Activated naive CD8-positive, alpha-beta T cell treated with anti-CD3 and anti-CD28 coated beads, Interleukin-2, amount 50 U/mL, for 24 hours (primary cell): ENCODE measurements at regions not wholly inside any gene's neighbourhood (a gene's known extent, or its start where the extent isn't known, plus 50 kb on each side); places are given as distances from the start of the nearest gene placed in this dataset.

Experiments
- ATAC-seq: fragments of 150-1000 bp; cut with Tn5 transposase; one replicate; pipeline ENCODE4 v1.10.0; 2021
- DNase-seq: peaks from one replicate; pipeline ENCODE4 v3.0.0; 2021
- H3K27ac Mint-ChIP-seq: one replicate; pipeline ENCODE4 v1.8.0; 2021; ENCODE audit warnings: mild to moderate bottlenecking, mixed read lengths
- H3K27me3 Mint-ChIP-seq: one replicate; pipeline ENCODE4 v1.8.0; 2021; ENCODE audit warnings: mixed read lengths
- H3K36me3 Mint-ChIP-seq: one replicate; pipeline ENCODE4 v1.8.0; 2021; ENCODE audit warnings: low read depth, mixed read lengths
- H3K4me1 Mint-ChIP-seq: one replicate; pipeline ENCODE4 v1.8.0; 2021; ENCODE audit warnings: mixed read lengths
- H3K4me3 Mint-ChIP-seq: one replicate; pipeline ENCODE4 v1.8.0; 2021; ENCODE audit warnings: mild to moderate bottlenecking, moderate library complexity, mixed read lengths
- H3K9me3 Mint-ChIP-seq: one replicate; pipeline ENCODE4 v1.8.0; 2021; ENCODE audit warnings: mixed read lengths

DNA sequence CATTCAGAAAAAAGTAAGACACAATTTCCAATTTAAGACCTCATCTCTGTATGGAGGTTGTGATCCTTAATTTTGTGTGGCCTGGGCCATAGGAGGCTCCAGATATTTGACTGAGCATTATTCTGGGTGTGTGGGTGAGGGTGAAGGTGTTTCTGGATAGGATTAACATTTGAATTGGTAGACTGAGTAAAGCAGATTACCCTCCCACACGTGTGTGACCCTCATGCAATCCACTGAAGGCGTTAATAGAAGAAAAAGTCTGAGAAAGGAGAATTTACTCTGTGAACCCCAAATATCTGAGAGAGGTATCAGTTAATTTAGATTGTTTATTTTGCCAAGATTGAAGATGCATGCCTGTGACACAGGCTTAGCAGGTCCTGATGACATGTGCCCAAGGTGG, 328.0 kb upstream of the POT1 start:
- H3K27ac Mint-ChIP-seq = no peak overlapping the region
- no peaks in the 10 kb centered on the region for H3K36me3 Mint-ChIP-seq
- H3K27me3 Mint-ChIP-seq = no peaks in the 10 kb centered on the region
- no peak for ATAC-seq
- H3K4me3 Mint-ChIP-seq = no peak overlapping the region
- no peak for DNase-seq
- H3K9me3 Mint-ChIP-seq = peaks cover 9% of the 10 kb centered on the region
- no peaks in the 10 kb centered on the region for H3K4me1 Mint-ChIP-seq

DNA sequence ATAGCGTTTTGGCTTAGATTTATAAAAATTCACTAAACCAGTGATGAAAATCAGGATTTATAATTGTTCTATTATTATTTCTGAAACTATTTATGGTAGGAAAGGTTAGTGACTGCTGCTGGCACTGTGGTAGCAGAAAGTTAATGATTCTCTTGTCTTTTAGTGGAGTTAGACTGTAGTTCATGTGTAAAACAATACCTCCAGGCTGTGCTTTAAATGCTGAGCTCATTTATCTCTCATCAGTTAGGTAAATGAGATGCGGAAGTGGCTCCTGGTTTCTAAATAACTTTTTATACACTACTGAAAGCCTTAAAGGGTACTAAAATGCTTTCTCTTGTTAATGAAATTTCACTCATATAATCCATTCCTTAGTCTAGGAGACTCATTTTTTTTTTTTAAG, 326.8 kb upstream of the POT1 start:
- Mint-ChIP-seq H3K9me3 (peaks cover 14% of the 10 kb centered on the region), H3K27me3 (no peaks in the 10 kb centered on the region), H3K4me3 (no peak overlapping the region), H3K4me1 (no peaks in the 10 kb centered on the region), H3K27ac (no peak overlapping the region), H3K36me3 (no peaks in the 10 kb centered on the region)
- no peak for ATAC-seq
- DNase-seq = no peak

DNA sequence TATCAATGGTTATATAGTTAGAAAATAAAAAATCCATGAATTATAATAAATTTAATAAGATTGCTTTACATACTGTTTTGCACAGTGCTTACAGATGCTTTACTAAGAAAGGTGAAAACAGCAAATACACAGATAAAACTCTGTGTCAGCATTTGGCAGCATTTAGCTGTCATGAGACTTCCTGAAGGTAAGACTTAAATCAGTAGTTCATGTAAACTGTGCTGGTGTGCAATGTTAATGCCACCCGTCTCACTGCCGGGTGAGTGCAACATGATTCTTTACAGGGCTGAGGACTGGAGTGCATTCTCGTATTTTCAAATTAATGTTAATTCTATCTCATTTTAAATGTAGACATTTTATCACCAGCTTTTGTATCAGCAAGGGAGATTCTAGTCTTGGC, 326.2 kb upstream of the POT1 start:
- Mint-ChIP-seq H3K27me3 (no peaks in the 10 kb centered on the region), H3K9me3 (peaks cover 13% of the 10 kb centered on the region), H3K4me1 (no peaks in the 10 kb centered on the region), H3K36me3 (no peaks in the 10 kb centered on the region), H3K27ac (no peak overlapping the region), H3K4me3 (no peak overlapping the region)
- ATAC-seq = no peak
- no peak for DNase-seq

DNA sequence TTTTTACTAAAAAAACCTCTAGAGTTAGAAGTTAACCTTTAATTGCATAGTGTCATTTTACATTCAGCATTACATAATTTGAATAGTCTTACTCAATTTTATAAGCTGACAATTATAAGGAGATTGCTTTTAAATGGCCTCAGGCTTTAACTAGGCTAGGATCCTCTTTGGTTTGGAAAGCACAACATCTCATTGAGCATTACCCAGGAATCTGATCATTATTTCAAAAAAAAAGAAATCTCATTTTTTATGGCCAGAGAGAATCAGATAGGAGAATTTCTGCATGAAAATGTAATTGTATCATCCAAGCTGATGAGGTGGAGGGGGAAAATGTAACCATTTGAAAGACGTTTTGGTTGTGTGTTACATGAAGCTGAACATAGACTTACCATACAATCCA, 324.9 kb upstream of the POT1 start:
- no peaks in the 10 kb centered on the region for H3K27me3 Mint-ChIP-seq
- DNase-seq = no peak
- peaks cover 16% of the 10 kb centered on the region for H3K9me3 Mint-ChIP-seq
- no peak overlapping the region for H3K27ac Mint-ChIP-seq
- H3K4me3 Mint-ChIP-seq = no peak overlapping the region
- no peaks in the 10 kb centered on the region for H3K4me1 Mint-ChIP-seq
- no peaks in the 10 kb centered on the region for H3K36me3 Mint-ChIP-seq
- no peak for ATAC-seq

DNA sequence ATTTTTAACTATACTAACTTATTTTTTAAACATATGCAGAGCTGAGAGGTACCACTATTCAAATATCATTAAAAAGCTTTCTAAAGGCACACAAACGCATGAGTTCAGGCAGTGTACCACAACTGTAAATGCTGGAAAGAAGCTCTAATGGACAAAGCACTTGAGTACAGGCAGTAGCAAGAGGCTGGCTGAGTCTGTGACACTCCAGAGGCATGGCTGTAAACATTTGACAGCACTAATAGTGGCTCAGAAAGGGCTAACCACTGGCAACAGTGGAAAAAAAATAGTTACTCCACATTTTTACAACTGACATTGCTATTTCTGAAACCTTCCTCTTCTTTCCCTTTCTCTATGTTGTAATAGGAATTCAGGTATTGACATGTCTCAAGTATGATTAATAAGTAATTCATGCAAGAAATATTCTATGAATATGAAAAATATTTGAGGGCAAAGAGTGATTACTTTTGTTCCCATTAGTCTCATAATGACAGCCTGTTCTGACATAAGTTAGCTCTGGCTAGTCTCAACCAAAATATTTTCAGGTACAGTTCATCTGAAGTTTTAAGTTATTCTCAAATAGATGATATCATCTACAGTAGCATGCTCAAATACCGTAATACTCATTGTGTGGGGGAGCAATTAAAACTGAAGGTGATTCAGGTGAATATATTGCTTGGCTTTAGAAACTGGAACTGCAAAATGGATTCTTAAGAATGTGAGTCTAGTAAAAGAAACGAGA, 324.0 kb upstream of the POT1 start:
- Mint-ChIP-seq H3K4me1 (no peaks in the 10 kb centered on the region), H3K9me3 (peaks cover 11% of the 10 kb centered on the region), H3K4me3 (no peak overlapping the region), H3K36me3 (no peaks in the 10 kb centered on the region), H3K27ac (no peak overlapping the region), H3K27me3 (no peaks in the 10 kb centered on the region)
- ATAC-seq (no peak), DNase-seq (no peak)

DNA sequence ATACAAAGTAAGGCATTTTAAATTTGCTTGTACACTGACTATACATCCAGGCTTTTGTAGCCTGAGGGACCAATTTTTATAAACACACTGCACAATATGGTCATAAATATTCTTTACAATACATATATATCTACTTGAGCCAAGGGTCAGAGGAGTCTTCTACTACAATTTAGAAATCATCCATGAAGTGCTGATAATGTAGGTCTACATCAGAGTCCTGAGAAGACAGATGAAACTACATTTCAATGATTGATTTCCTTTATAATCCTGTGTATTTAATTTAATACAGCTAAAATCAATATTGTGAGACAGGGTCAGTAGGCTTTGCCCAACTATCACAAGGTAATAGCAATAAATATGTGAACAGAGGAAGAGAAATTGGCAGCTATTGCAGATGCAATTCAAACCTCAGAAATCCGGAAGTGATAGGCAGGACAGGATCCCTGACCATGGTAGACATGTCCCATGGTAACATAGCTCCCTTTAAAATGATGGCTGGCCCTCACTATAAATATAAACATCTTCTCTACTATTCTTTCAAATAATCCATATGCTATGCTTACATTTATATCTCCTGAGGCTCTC, 318.0 kb upstream of the POT1 start:
- Mint-ChIP-seq H3K27ac (no peak overlapping the region), H3K9me3 (peaks cover 11% of the 10 kb centered on the region), H3K4me1 (no peaks in the 10 kb centered on the region), H3K4me3 (no peak overlapping the region), H3K27me3 (no peaks in the 10 kb centered on the region), H3K36me3 (no peaks in the 10 kb centered on the region)
- DNase-seq (no peak), ATAC-seq (no peak)

DNA sequence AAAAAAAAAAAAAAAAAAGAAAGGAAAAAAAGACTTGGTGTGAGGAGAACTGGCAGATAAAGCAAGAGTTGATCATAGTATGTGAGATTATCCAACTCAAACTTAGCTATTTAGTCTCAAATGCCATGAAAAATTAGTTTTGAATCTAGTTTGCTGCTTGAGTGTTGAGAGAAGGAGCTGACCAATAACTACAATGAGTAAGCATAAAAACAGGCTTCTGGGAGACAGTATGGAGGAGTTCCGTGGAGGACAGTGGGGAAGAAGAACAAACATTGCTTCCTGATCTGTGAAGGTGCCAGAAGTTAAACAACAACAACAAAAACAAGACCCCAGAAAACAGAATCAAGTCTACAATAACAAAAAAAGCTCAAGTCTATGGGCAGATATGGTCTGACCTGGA, 317.1 kb upstream of the POT1 start:
- Mint-ChIP-seq H3K9me3 (peaks cover 3% of the 10 kb centered on the region), H3K36me3 (no peaks in the 10 kb centered on the region), H3K27me3 (no peaks in the 10 kb centered on the region), H3K4me3 (no peak overlapping the region), H3K27ac (no peak overlapping the region), H3K4me1 (no peaks in the 10 kb centered on the region)
- no peak for DNase-seq
- no peak for ATAC-seq

DNA sequence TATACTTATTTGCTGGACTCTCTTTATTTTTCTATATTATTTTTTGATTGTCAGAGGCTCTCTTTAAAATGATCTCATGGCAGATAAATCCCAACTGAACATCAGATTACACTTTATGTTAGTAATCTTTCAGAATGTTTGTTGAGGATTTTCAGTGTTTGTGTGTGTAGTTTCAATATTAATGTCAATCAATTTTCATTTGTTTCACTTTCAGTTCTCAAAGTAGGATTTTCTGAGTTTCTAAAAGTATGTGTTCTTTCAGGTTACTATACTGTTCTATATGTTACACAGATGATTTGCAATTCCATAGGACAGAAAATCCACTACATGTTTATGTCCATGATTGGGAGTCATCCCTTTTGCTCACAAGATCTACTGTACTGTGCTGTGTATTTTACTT, 311.9 kb upstream of the POT1 start:
- Mint-ChIP-seq H3K27ac (no peak overlapping the region), H3K4me3 (no peak overlapping the region), H3K9me3 (no peaks in the 10 kb centered on the region), H3K4me1 (no peaks in the 10 kb centered on the region), H3K36me3 (no peaks in the 10 kb centered on the region), H3K27me3 (no peaks in the 10 kb centered on the region)
- DNase-seq (no peak), ATAC-seq (no peak)

DNA sequence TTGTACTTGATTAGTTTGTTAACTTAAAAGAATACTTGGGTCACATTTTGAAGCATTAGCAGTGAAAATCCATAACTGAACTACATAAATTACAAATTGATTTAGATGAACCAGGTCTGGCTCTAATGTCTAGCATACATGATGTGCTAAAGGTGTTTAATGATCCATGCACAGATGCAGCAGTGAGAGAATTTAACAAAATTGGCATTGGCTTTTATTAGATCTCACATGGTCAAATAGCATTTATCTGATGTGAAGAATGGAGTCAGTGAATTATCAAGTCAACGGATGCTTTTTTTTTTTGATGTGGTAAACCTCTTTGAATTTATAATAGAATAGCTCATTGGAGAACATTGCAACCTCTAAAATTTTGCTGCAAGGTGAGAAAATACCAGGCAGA, 293.0 kb upstream of the POT1 start:
- H3K36me3 Mint-ChIP-seq = no peaks in the 10 kb centered on the region
- H3K27me3 Mint-ChIP-seq = no peaks in the 10 kb centered on the region
- DNase-seq = no peak
- no peak overlapping the region for H3K4me3 Mint-ChIP-seq
- no peaks in the 10 kb centered on the region for H3K4me1 Mint-ChIP-seq
- H3K27ac Mint-ChIP-seq = no peak overlapping the region
- no peak for ATAC-seq
- H3K9me3 Mint-ChIP-seq = peaks cover 10% of the 10 kb centered on the region

DNA sequence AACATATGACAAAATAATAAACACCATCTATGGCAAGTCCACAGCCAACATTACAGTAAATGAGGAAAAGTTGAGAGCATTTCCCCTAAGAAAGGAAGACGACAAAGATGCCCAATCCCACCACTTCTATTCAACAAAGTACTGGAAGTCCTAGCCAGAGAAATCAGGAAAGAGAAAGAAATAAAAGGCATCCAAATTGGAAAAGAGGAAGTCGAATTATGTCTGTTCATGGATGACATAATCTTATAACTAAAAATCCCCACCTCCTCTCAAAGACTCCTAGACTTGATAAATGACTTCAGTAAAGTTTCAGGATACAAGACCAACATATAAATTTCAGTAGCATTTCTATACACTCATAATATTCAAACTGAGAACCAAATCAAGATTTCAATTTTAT, 288.5 kb upstream of the POT1 start:
- Mint-ChIP-seq H3K27ac (no peak overlapping the region), H3K36me3 (no peaks in the 10 kb centered on the region), H3K9me3 (peaks cover 13% of the 10 kb centered on the region), H3K4me3 (no peak overlapping the region), H3K27me3 (no peaks in the 10 kb centered on the region), H3K4me1 (no peaks in the 10 kb centered on the region)
- DNase-seq (no peak), ATAC-seq (no peak)

DNA sequence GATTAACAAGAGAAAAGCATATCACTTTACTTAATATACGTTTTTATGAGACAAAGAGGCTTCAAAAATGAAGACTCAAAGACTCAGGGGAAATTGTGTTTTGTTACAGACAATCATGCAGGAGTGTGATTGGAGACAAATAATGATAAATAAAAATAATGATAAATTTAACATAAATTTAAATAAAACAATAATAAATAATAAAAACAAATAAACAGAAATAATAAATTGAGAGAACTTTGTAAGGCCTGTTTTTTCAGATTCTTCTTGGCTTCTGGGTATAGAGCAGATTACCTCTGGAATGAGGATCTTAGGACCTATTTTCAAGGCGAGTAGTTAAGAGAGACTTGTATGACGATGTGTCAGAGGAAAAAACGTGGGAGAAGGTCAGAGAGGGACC, 271.4 kb upstream of the POT1 start:
- no peaks in the 10 kb centered on the region for H3K36me3 Mint-ChIP-seq
- H3K27ac Mint-ChIP-seq = no peak overlapping the region
- H3K4me1 Mint-ChIP-seq = no peaks in the 10 kb centered on the region
- H3K4me3 Mint-ChIP-seq = no peak overlapping the region
- no peaks in the 10 kb centered on the region for H3K27me3 Mint-ChIP-seq
- no peaks in the 10 kb centered on the region for H3K9me3 Mint-ChIP-seq
- no peak for ATAC-seq
- no peak for DNase-seq

DNA sequence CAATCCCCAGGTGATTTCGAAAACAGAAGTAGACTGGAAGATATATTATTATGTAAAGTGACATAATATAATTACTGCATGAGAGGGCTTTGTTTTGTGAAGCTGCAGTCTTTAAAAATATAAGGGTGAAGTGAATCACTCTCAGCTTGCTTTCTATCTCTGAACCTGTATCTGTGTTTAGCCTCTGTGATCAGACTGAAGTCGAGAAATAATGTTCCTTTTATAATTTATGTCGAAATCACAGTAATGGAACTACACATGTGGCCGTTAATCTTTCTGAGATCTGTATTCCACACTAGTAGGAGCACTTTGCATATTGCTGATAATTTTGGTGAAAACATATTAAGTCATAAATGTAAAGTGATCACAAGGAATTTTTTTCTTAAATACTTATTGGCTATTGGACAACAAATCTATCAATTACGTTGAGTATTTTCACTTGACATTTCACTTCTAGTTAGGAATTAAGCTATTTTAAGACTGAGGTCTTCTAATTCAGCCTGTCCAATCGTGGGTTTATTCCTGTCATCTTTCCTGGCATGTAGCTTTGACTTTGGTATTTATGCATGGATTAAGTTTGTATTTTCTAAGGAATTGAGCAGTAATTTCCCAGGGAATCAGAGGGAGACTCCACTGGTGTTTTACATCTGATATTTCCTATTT, 268.2 kb upstream of the POT1 start:
- Mint-ChIP-seq H3K4me1 (no peaks in the 10 kb centered on the region), H3K27ac (no peak overlapping the region), H3K36me3 (no peaks in the 10 kb centered on the region), H3K9me3 (peaks cover 3% of the 10 kb centered on the region), H3K4me3 (no peak overlapping the region), H3K27me3 (no peaks in the 10 kb centered on the region)
- DNase-seq (no peak), ATAC-seq (no peak)

DNA sequence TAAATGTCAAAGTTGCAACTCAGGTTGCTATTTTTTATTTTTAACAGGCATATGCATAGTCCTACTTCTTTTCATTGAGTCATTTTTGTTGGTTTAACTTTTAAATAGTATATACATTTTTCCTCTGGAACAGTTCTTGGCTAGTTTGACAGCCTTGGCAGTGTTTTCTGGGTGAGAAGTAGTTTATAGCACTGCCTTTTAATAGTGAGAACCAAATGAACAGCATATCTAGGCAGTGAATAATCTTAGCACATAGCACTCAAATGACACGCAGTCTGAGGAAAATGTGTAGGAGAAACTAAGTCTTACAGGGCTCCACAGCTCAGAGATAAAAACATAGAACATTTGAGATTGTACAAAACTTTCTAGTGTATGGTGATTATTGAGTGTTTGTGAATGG, 265.5 kb upstream of the POT1 start:
- DNase-seq (no peak), ATAC-seq (no peak)
- H3K4me1 Mint-ChIP-seq = no peaks in the 10 kb centered on the region
- H3K36me3 Mint-ChIP-seq = no peaks in the 10 kb centered on the region
- H3K27me3 Mint-ChIP-seq = no peaks in the 10 kb centered on the region
- no peak overlapping the region for H3K4me3 Mint-ChIP-seq
- peaks cover 7% of the 10 kb centered on the region for H3K9me3 Mint-ChIP-seq
- no peak overlapping the region for H3K27ac Mint-ChIP-seq

DNA sequence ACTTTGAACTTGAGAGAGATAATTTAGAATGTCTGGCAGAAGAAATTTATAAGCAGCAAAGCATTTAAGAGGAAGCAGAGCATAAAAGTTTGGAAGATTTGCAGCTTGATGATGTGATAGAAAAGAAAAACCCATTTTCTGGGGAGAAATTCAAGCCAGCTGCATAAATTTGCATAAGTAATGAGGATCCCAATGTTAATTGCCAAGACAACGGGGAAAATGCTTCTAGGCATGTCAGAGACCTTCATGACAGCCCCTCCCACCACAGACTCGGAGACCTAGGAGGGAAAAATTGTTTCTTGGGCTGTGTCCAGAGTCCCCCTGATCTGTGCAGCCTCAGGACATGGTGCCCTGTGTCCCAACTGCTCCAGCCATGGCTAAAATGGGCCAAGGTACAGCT, 263.6 kb upstream of the POT1 start:
- Mint-ChIP-seq H3K4me1 (no peaks in the 10 kb centered on the region), H3K4me3 (no peak overlapping the region)

DNA sequence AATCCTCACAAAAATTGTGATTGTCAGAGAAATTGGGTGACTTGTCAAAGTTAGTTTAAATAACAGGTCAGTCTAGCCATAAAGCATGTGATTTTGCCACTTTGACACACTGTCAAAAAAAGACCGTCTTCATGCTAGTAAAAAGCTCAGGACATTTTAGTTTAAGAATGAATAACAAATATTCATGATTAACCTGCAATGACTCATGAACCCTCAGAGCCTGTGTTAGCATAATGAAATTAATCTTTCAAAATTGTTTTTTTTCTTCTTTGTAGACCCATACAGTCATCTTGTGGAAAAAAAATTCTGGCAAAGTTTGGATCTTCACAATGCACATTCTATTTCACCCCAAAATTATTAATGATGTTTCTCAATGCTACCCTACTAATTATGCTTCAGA, 255.2 kb upstream of the POT1 start:
- H3K4me3 Mint-ChIP-seq = no peak overlapping the region
- ATAC-seq (no peak), DNase-seq (no peak)
- no peak overlapping the region for H3K27ac Mint-ChIP-seq
- H3K4me1 Mint-ChIP-seq = no peaks in the 10 kb centered on the region
- no peaks in the 10 kb centered on the region for H3K27me3 Mint-ChIP-seq
- no peaks in the 10 kb centered on the region for H3K36me3 Mint-ChIP-seq
- peaks cover 20% of the 10 kb centered on the region for H3K9me3 Mint-ChIP-seq

More for the DNA sequence above, 263.6 kb upstream of the POT1 start:
- no peaks in the 10 kb centered on the region for H3K27me3 Mint-ChIP-seq
- DNase-seq (no peak), ATAC-seq (no peak)
- H3K36me3 Mint-ChIP-seq = no peaks in the 10 kb centered on the region
- H3K27ac Mint-ChIP-seq = no peak overlapping the region
- H3K9me3 Mint-ChIP-seq = peaks cover 12% of the 10 kb centered on the region
